ENCODE measurements at regions not wholly inside any gene's neighbourhood (a gene's known extent, or its start where the extent isn't known, plus 50 kb on each side); places are given as distances from the start of the nearest gene placed in this dataset.

DNA sequence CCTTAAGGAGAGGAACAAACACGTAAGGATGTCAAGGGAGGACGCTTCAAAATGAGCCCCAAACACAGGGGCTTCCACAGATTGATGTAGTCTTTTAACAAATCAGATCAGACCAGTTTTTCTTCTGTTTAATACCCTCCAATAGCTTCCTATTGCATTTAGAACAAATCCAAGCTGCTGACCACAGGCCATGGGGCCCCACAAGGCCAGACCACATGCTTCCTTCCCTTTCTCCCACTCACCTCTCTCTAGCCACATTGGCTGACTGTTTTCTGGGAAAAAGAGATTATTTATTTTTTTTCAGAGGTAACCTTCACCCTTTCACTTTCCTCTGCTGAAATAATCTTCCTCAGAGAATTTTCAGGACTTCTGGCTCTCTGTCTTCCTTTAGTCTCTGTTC lies 380.6 kb downstream of the SIPA1L2 start:
- Histone ChIP-seq H3K9ac (ENCODE audit: low read length) (no peak overlapping the region), H3K4me1 (ENCODE audit: control insufficient read depth, insufficient read depth, low read depth, low read length) (no peaks in the 10 kb centered on the region), H3K79me1 (replicated peaks; ENCODE audit: low read length, poor library complexity, severe bottlenecking) (no peaks in the 10 kb centered on the region), H3K4me2 (ENCODE audit: low read length, poor library complexity, severe bottlenecking) (no peak overlapping the region), H3K9me3 (ENCODE audit: control insufficient read depth, low read length) (no peaks in the 10 kb centered on the region), H4K8ac (ENCODE audit: low read length) (no peak overlapping the region), H3K23ac (ENCODE audit: low read length in 2 of 2) (no peak overlapping the region), H3K27me3 (ENCODE audit: control insufficient read depth in 1 of 2, insufficient read depth in 1 of 2, low read length in 2 of 2) (no peaks in the 10 kb centered on the region), H2BK120ac (ENCODE audit: low read depth, low read length) (no peak overlapping the region), H2BK12ac (ENCODE audit: low read length in 2 of 2) (no peak overlapping the region), H3K27ac (ENCODE audit: low read length, poor library complexity, severe bottlenecking) (no peak overlapping the region), H2AK5ac (ENCODE audit: low read length, severe bottlenecking) (no peak overlapping the region), H2BK5ac (ENCODE audit: low read depth, low read length, poor library complexity, severe bottlenecking) (no peak overlapping the region), H3K18ac (ENCODE audit: low read depth in 1 of 2, low read length in 2 of 2) (peak overlapping the region in 1 of 2 experiments; percentile 74), H2BK15ac (ENCODE audit: low read depth, poor library complexity, severe bottlenecking) (no peak overlapping the region), H3K14ac (ENCODE audit: low read length in 2 of 2) (no peak overlapping the region), H3K4me3 (ENCODE audit: insufficient read depth in 1 of 2, low read depth in 1 of 2, low read length in 2 of 2) (no peak overlapping the region), H4K91ac (ENCODE audit: low read length) (no peak overlapping the region), H3K36me3 (ENCODE audit: control insufficient read depth in 1 of 2, insufficient read depth in 2 of 2, low read depth in 1 of 2, low read length in 2 of 2) (no peaks in the 10 kb centered on the region), H3K4ac (ENCODE audit: low read depth in 1 of 2, low read length in 2 of 2) (no peak overlapping the region), H2AFZ (ENCODE audit: low read depth, low read length) (no peak overlapping the region)
- no peak for DNase-seq
- 92% methylated on average over 2 of the region's 2 CpGs for WGBS

DNA sequence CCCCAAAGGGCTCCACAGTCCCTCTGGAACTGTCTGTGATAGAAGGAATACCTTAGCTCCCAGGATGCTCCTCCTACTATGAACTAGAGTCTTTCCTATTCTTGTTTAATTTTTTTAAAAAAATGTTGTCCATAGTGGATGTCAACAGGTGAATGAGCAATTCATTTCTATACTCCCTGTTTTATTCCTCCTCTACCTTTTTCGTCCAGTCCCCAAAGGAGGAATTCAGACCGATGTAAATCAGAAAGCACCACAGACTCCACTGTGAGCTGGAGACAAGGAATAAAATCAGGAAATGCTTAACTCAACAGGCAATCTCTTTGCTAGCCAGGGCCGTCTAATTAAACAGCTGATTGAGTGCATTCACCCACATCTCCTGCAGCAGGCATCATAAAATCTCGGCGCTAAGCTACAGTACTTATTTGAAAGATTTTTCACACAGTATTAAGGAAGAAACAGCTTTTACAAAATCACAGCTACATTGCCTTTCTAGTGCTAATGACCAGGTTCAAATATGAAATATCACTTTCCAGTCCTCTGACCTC lies 381.6 kb downstream of the SIPA1L2 start:
- H3K14ac ChIP-seq (ENCODE audit: low read length in 2 of 2), result no peak overlapping the region
- H2AK5ac ChIP-seq (ENCODE audit: low read length, severe bottlenecking), result no peak overlapping the region
- H3K4ac ChIP-seq (ENCODE audit: low read depth in 1 of 2, low read length in 2 of 2), result no peak overlapping the region
- no peak overlapping the region for H3K23ac ChIP-seq (ENCODE audit: low read length in 2 of 2)
- no peak overlapping the region for H2BK120ac ChIP-seq (ENCODE audit: low read depth, low read length)
- no peak overlapping the region for H2BK5ac ChIP-seq (ENCODE audit: low read depth, low read length, poor library complexity, severe bottlenecking)
- H2BK15ac ChIP-seq (ENCODE audit: low read depth, poor library complexity, severe bottlenecking), result no peak overlapping the region
- H3K27ac ChIP-seq (ENCODE audit: low read length, poor library complexity, severe bottlenecking), result no peak overlapping the region
- H2AFZ ChIP-seq (ENCODE audit: low read depth, low read length), result no peak overlapping the region
- H3K9me3 ChIP-seq (ENCODE audit: control insufficient read depth, low read length), result no peaks in the 10 kb centered on the region
- no peak overlapping the region for H3K4me3 ChIP-seq (ENCODE audit: insufficient read depth in 1 of 2, low read depth in 1 of 2, low read length in 2 of 2)
- 67% methylated on average over 5 of the region's 5 CpGs for WGBS
- no peak overlapping the region for H3K18ac ChIP-seq (ENCODE audit: low read depth in 1 of 2, low read length in 2 of 2)
- H3K9ac ChIP-seq (ENCODE audit: low read length), result no peak overlapping the region
- no peaks in the 10 kb centered on the region for H3K27me3 ChIP-seq (ENCODE audit: control insufficient read depth in 1 of 2, insufficient read depth in 1 of 2, low read length in 2 of 2)
- H3K79me1 ChIP-seq (replicated peaks; ENCODE audit: low read length, poor library complexity, severe bottlenecking), result no peaks in the 10 kb centered on the region
- H3K36me3 ChIP-seq (ENCODE audit: control insufficient read depth in 1 of 2, insufficient read depth in 2 of 2, low read depth in 1 of 2, low read length in 2 of 2), result no peaks in the 10 kb centered on the region
- no peak overlapping the region for H3K4me2 ChIP-seq (ENCODE audit: low read length, poor library complexity, severe bottlenecking)
- no peak overlapping the region for H2BK12ac ChIP-seq (ENCODE audit: low read length in 2 of 2)
- no peak overlapping the region for H4K91ac ChIP-seq (ENCODE audit: low read length)
- no peak overlapping the region for H4K8ac ChIP-seq (ENCODE audit: low read length)
- no peak for DNase-seq
- no peaks in the 10 kb centered on the region for H3K4me1 ChIP-seq (ENCODE audit: control insufficient read depth, insufficient read depth, low read depth, low read length)

DNA sequence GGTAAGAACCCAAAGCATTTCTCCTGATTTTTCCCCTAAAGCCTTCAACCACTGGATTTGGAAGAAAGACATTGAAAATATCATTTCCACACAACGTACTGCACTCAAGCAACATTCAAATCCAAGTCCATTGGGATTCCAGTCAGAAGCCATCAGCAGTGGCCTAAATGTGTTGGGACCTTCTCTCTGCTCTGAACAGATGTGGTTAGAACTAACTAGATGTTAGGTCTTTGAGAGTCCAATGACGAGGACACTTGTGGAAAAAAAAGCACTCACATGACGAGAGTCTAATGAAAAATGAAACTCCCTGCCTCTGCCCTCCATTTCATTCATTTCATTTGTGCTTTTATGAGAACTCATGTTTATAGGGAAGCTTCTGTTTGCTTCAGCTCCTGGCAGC lies 382.3 kb downstream of the SIPA1L2 start:
- Histone ChIP-seq H3K9ac (ENCODE audit: low read length) (no peak overlapping the region), H3K23ac (ENCODE audit: low read length in 2 of 2) (no peak overlapping the region), H2BK120ac (ENCODE audit: low read depth, low read length) (no peak overlapping the region), H3K27ac (ENCODE audit: low read length, poor library complexity, severe bottlenecking) (no peak overlapping the region), H2BK15ac (ENCODE audit: low read depth, poor library complexity, severe bottlenecking) (no peak overlapping the region), H2BK12ac (ENCODE audit: low read length in 2 of 2) (no peak overlapping the region), H3K36me3 (ENCODE audit: control insufficient read depth in 1 of 2, insufficient read depth in 2 of 2, low read depth in 1 of 2, low read length in 2 of 2) (no peaks in the 10 kb centered on the region), H3K79me1 (replicated peaks; ENCODE audit: low read length, poor library complexity, severe bottlenecking) (no peaks in the 10 kb centered on the region), H2BK5ac (ENCODE audit: low read depth, low read length, poor library complexity, severe bottlenecking) (no peak overlapping the region), H2AFZ (ENCODE audit: low read depth, low read length) (no peak overlapping the region), H3K4me3 (ENCODE audit: insufficient read depth in 1 of 2, low read depth in 1 of 2, low read length in 2 of 2) (no peak overlapping the region), H3K9me3 (ENCODE audit: control insufficient read depth, low read length) (no peaks in the 10 kb centered on the region), H3K14ac (ENCODE audit: low read length in 2 of 2) (no peak overlapping the region), H3K4me1 (ENCODE audit: control insufficient read depth, insufficient read depth, low read depth, low read length) (no peaks in the 10 kb centered on the region), H3K18ac (ENCODE audit: low read depth in 1 of 2, low read length in 2 of 2) (no peak overlapping the region), H2AK5ac (ENCODE audit: low read length, severe bottlenecking) (no peak overlapping the region), H3K4ac (ENCODE audit: low read depth in 1 of 2, low read length in 2 of 2) (no peak overlapping the region), H4K8ac (ENCODE audit: low read length) (no peak overlapping the region), H3K4me2 (ENCODE audit: low read length, poor library complexity, severe bottlenecking) (no peak overlapping the region), H3K27me3 (ENCODE audit: control insufficient read depth in 1 of 2, insufficient read depth in 1 of 2, low read length in 2 of 2) (no peaks in the 10 kb centered on the region), H4K91ac (ENCODE audit: low read length) (no peak overlapping the region)
- DNase-seq, result no peak
- 88% methylated on average over 1 of the region's 3 CpGs for WGBS

DNA sequence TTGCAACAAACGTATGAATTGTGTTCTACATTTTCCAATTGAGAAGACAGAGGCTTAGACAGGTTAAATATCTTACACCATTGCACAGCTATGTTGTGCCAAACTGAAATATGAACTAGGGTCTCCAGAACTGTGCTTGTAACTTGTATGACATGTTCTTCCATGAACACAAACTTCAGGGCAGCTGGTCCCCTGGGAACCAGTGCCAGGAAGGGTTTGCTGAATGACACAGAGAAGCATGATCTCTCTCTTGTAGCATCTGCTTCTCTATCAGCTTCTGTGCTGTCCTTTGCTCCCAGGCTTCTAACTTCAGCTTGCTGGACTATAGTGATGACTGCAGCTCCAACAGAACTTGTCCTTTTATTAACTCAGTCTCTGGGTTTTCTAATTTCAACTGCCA lies 385.5 kb downstream of the SIPA1L2 start:
- no peak overlapping the region for H3K23ac ChIP-seq (ENCODE audit: low read length in 2 of 2)
- DNase-seq, result no peak
- H2BK5ac ChIP-seq (ENCODE audit: low read depth, low read length, poor library complexity, severe bottlenecking), result no peak overlapping the region
- H2AK5ac ChIP-seq (ENCODE audit: low read length, severe bottlenecking), result no peak overlapping the region
- H3K36me3 ChIP-seq (ENCODE audit: control insufficient read depth in 1 of 2, insufficient read depth in 2 of 2, low read depth in 1 of 2, low read length in 2 of 2), result no peaks in the 10 kb centered on the region
- WGBS, result 90% methylated on average over 1 of the region's 1 CpG
- H4K91ac ChIP-seq (ENCODE audit: low read length), result no peak overlapping the region
- no peaks in the 10 kb centered on the region for H3K27me3 ChIP-seq (ENCODE audit: control insufficient read depth in 1 of 2, insufficient read depth in 1 of 2, low read length in 2 of 2)
- H3K4me2 ChIP-seq (ENCODE audit: low read length, poor library complexity, severe bottlenecking), result no peak overlapping the region
- no peak overlapping the region for H2BK12ac ChIP-seq (ENCODE audit: low read length in 2 of 2)
- no peaks in the 10 kb centered on the region for H3K79me1 ChIP-seq (replicated peaks; ENCODE audit: low read length, poor library complexity, severe bottlenecking)
- no peaks in the 10 kb centered on the region for H3K4me1 ChIP-seq (ENCODE audit: control insufficient read depth, insufficient read depth, low read depth, low read length)
- H3K14ac ChIP-seq (ENCODE audit: low read length in 2 of 2), result no peak overlapping the region
- H2BK15ac ChIP-seq (ENCODE audit: low read depth, poor library complexity, severe bottlenecking), result no peak overlapping the region
- no peak overlapping the region for H3K18ac ChIP-seq (ENCODE audit: low read depth in 1 of 2, low read length in 2 of 2)
- no peak overlapping the region for H3K4me3 ChIP-seq (ENCODE audit: insufficient read depth in 1 of 2, low read depth in 1 of 2, low read length in 2 of 2)
- no peak overlapping the region for H3K9ac ChIP-seq (ENCODE audit: low read length)
- no peak overlapping the region for H2AFZ ChIP-seq (ENCODE audit: low read depth, low read length)
- peaks cover 5% of the 10 kb centered on the region for H3K9me3 ChIP-seq (ENCODE audit: control insufficient read depth, low read length)
- H4K8ac ChIP-seq (ENCODE audit: low read length), result peak overlapping the region; percentile 21
- H3K4ac ChIP-seq (ENCODE audit: low read depth in 1 of 2, low read length in 2 of 2), result no peak overlapping the region
- H3K27ac ChIP-seq (ENCODE audit: low read length, poor library complexity, severe bottlenecking), result no peak overlapping the region
- no peak overlapping the region for H2BK120ac ChIP-seq (ENCODE audit: low read depth, low read length)

Measured in mesenchymal stem cell (in vitro differentiated cells and primary cell).